ENCODE measurements at regions not wholly inside any gene's neighbourhood (a gene's known extent, or its start where the extent isn't known, plus 50 kb on each side); places are given as distances from the start of the nearest gene placed in this dataset.

GRCh38 chr2:41716497-41716896 lies 331.3 kb upstream of the PKDCC start:
- H3K36me3 ChIP-seq (ENCODE audit: control insufficient read depth, insufficient read depth, low read length): no peaks in the 10 kb centered on the region
- no peak for DNase-seq (ENCODE audit: low read depth in 4 of 6, low spot score in 6 of 6)
- no peaks in the 10 kb centered on the region for H3K27me3 ChIP-seq (ENCODE audit: control insufficient read depth, insufficient read depth, low read length)
- H3K9me3 ChIP-seq (ENCODE audit: control insufficient read depth, insufficient read depth, low read length): no peaks in the 10 kb centered on the region
- no peaks in the 10 kb centered on the region for H3K4me1 ChIP-seq (ENCODE audit: control insufficient read depth, insufficient read depth, low read length)
- WGBS (ENCODE audit: insufficient coverage): 85% methylated on average over 4 of the region's 5 CpGs
- no peak overlapping the region for H3K4me3 ChIP-seq (ENCODE audit: low read depth, low read length)
- H3K27ac ChIP-seq (ENCODE audit: low read depth, low read length): no peak overlapping the region

DNA sequence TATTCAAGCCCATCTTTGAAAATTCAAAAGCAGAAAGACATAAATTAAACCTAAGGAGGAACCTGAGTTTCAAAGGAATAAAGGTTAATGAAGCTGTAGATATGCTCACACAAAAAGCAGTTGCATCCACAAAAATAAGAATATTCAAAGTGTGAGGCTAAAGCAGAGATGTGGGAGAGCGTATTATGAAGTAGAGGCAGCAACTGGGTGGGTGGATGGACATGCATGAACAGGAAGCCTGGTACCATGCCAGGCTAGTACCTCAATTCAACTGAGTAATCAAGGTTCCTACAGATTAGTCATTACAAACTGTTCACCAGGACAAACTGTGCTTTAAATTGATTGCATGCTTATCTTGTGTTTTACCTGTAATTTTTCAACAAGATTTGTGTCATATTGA lies 330.0 kb upstream of the PKDCC start:
- no peak overlapping the region for H3K27ac ChIP-seq (ENCODE audit: low read depth, low read length)
- H3K9me3 ChIP-seq (ENCODE audit: control insufficient read depth, insufficient read depth, low read length): no peaks in the 10 kb centered on the region
- peak in 1 of 6 donors; percentile 55 for DNase-seq (ENCODE audit: low read depth in 4 of 6, low spot score in 6 of 6)
- no CpG with 5 or more reads among the region's 1 CpG for WGBS (ENCODE audit: insufficient coverage)
- no peaks in the 10 kb centered on the region for H3K27me3 ChIP-seq (ENCODE audit: control insufficient read depth, insufficient read depth, low read length)
- H3K36me3 ChIP-seq (ENCODE audit: control insufficient read depth, insufficient read depth, low read length): no peaks in the 10 kb centered on the region
- no peak overlapping the region for H3K4me3 ChIP-seq (ENCODE audit: low read depth, low read length)
- no peaks in the 10 kb centered on the region for H3K4me1 ChIP-seq (ENCODE audit: control insufficient read depth, insufficient read depth, low read length)

GRCh38 chr2:41718705-41719104 lies 329.1 kb upstream of the PKDCC start:
- no peak for DNase-seq (ENCODE audit: low read depth in 4 of 6, low spot score in 6 of 6)
- WGBS (ENCODE audit: insufficient coverage): 70% methylated on average over 1 of the region's 1 CpG

GRCh38 chr2:41719756-41720155 lies 328.1 kb upstream of the PKDCC start:
- peak in 1 of 6 donors; percentile 83 for DNase-seq (ENCODE audit: low read depth in 4 of 6, low spot score in 6 of 6)
- H3K27me3 ChIP-seq (ENCODE audit: control insufficient read depth, insufficient read depth, low read length): no peaks in the 10 kb centered on the region
- H3K9me3 ChIP-seq (ENCODE audit: control insufficient read depth, insufficient read depth, low read length): no peaks in the 10 kb centered on the region
- no CpG with 5 or more reads among the region's 6 CpGs for WGBS (ENCODE audit: insufficient coverage)
- H3K36me3 ChIP-seq (ENCODE audit: control insufficient read depth, insufficient read depth, low read length): no peaks in the 10 kb centered on the region
- H3K4me1 ChIP-seq (ENCODE audit: control insufficient read depth, insufficient read depth, low read length): no peaks in the 10 kb centered on the region
- no peak overlapping the region for H3K4me3 ChIP-seq (ENCODE audit: low read depth, low read length)
- no peak overlapping the region for H3K27ac ChIP-seq (ENCODE audit: low read depth, low read length)

More at GRCh38 chr2:41718705-41719104, 329.1 kb upstream of the PKDCC start:
- H3K27me3 ChIP-seq (ENCODE audit: control insufficient read depth, insufficient read depth, low read length): no peaks in the 10 kb centered on the region
- no peaks in the 10 kb centered on the region for H3K9me3 ChIP-seq (ENCODE audit: control insufficient read depth, insufficient read depth, low read length)
- no peak overlapping the region for H3K27ac ChIP-seq (ENCODE audit: low read depth, low read length)
- H3K4me3 ChIP-seq (ENCODE audit: low read depth, low read length): no peak overlapping the region
- no peaks in the 10 kb centered on the region for H3K36me3 ChIP-seq (ENCODE audit: control insufficient read depth, insufficient read depth, low read length)
- H3K4me1 ChIP-seq (ENCODE audit: control insufficient read depth, insufficient read depth, low read length): no peaks in the 10 kb centered on the region

DNA sequence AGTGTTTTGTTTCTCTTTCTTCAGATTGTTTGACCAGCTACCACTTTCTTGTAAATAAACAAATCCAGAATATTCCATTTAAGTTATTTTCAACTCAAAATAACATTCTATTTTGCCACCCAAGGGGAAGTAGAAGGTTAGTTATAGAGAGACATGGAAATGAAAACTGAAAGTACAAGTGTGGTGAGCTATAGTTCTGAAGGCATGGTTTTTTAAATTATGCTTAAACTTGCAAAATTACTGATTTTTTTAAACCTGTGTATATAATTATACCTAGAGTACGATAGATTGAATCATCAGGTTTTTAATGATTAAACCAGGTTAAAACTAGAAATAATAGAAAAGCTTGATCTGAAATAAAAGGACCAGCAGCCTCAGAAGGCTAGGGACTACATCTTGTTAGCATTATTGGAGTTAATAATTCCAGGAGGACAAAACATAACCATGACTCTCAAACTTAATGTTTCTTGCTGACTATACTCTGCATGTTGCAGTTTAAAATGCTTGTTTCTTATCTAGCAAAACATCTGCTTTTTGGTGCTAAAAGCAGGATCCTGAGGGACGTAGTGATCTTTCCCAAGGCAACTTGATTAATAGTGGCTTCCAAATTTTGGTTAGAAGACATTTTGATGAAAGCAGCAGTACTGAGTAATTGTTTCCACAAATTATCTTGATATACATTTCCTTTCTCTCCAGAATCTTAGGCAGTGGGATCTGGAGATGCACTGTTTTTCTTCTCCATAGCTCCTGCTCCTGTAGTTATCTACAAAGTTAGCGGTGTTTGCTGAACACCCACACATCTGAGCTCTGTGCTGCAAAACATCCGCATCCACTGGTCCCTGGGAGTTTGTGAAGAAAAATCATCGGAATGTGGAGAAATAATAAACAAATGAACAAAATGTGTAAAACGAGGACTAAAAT lies 327.2 kb upstream of the PKDCC start:
- Histone ChIP-seq H3K36me3 (ENCODE audit: control insufficient read depth, insufficient read depth, low read length) (no peaks in the 10 kb centered on the region), H3K27ac (ENCODE audit: low read depth, low read length) (no peak overlapping the region), H3K27me3 (ENCODE audit: control insufficient read depth, insufficient read depth, low read length) (no peaks in the 10 kb centered on the region), H3K4me1 (ENCODE audit: control insufficient read depth, insufficient read depth, low read length) (no peaks in the 10 kb centered on the region), H3K9me3 (ENCODE audit: control insufficient read depth, insufficient read depth, low read length) (no peaks in the 10 kb centered on the region), H3K4me3 (ENCODE audit: low read depth, low read length) (no peak overlapping the region)
- peak in 2 of 6 donors; percentile 17 to 43 for DNase-seq (ENCODE audit: low read depth in 4 of 6, low spot score in 6 of 6)
- WGBS (ENCODE audit: insufficient coverage): 68% methylated on average over 3 of the region's 6 CpGs

DNA sequence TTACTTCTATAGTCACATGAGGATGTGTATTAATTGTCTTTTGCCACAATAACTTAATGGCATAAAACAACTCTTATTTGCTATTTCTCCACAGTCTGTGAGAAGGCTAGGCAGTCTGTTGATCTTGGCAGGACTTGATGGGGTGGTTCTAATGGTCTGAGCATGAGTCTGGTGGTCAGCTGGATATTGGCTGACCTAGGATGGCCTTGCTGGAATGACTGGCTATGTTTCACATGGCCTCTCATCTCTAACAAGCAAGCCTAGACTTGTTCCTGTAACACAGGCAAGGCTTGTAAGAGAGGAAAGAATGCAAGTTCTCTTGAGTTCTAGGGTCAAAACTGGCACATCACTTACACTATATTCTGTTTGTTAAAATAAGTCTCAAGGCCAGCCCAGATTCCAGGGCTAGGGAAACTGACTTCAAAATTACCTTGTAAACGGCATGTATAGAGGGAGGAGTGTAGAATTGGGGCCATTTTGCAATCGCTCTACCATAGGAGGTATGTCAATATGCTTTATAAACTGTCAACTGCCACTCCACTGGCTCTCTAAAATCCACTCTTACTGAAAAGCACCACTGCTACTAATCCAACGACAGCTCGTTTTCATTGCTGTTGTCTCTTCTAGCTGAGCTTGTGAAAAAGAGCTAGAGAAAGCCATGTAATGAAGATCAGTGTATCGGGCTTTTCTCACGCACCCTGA lies 325.0 kb upstream of the PKDCC start:
- Histone ChIP-seq H3K27ac (ENCODE audit: low read depth, low read length) (no peak overlapping the region), H3K27me3 (ENCODE audit: control insufficient read depth, insufficient read depth, low read length) (no peaks in the 10 kb centered on the region), H3K9me3 (ENCODE audit: control insufficient read depth, insufficient read depth, low read length) (no peaks in the 10 kb centered on the region), H3K4me3 (ENCODE audit: low read depth, low read length) (no peak overlapping the region), H3K36me3 (ENCODE audit: control insufficient read depth, insufficient read depth, low read length) (no peaks in the 10 kb centered on the region), H3K4me1 (ENCODE audit: control insufficient read depth, insufficient read depth, low read length) (no peaks in the 10 kb centered on the region)
- DNase-seq (ENCODE audit: low read depth in 4 of 6, low spot score in 6 of 6): no peak
- WGBS (ENCODE audit: insufficient coverage): no CpG with 5 or more reads among the region's 6 CpGs

GRCh38 chr2:41723526-41723925 lies 324.3 kb upstream of the PKDCC start:
- H3K27ac ChIP-seq (ENCODE audit: low read depth, low read length): no peak overlapping the region
- WGBS (ENCODE audit: insufficient coverage): 50% methylated on average over 2 of the region's 3 CpGs

DNA sequence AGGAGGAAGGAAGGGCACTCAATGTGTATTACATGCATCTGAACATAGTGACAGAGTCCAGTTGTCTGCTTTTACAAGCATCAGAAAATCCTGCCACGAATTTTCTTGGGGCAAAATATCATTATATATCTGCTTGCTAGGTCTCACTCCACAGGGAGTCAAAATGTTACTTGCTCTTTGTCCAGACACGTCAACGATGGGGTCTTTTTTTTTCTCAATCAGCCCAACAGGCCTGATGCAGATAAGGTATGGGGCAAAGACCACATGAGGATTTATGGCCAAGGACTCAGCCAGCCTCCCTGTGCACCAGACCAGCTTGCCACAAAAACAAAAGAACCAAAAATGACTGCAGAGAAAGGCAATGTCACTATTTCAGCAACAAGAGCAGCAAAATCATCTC lies 323.4 kb upstream of the PKDCC start:
- Histone ChIP-seq H3K27me3 (ENCODE audit: control insufficient read depth, insufficient read depth, low read length) (no peaks in the 10 kb centered on the region), H3K27ac (ENCODE audit: low read depth, low read length) (no peak overlapping the region), H3K4me3 (ENCODE audit: low read depth, low read length) (no peak overlapping the region), H3K9me3 (ENCODE audit: control insufficient read depth, insufficient read depth, low read length) (no peaks in the 10 kb centered on the region), H3K4me1 (ENCODE audit: control insufficient read depth, insufficient read depth, low read length) (no peaks in the 10 kb centered on the region), H3K36me3 (ENCODE audit: control insufficient read depth, insufficient read depth, low read length) (no peaks in the 10 kb centered on the region)
- 37% methylated on average over 2 of the region's 3 CpGs for WGBS (ENCODE audit: insufficient coverage)
- no peak for DNase-seq (ENCODE audit: low read depth in 4 of 6, low spot score in 6 of 6)

More at GRCh38 chr2:41723526-41723925, 324.3 kb upstream of the PKDCC start:
- Histone ChIP-seq H3K4me1 (ENCODE audit: control insufficient read depth, insufficient read depth, low read length) (no peaks in the 10 kb centered on the region), H3K36me3 (ENCODE audit: control insufficient read depth, insufficient read depth, low read length) (no peaks in the 10 kb centered on the region), H3K27me3 (ENCODE audit: control insufficient read depth, insufficient read depth, low read length) (no peaks in the 10 kb centered on the region), H3K9me3 (ENCODE audit: control insufficient read depth, insufficient read depth, low read length) (no peaks in the 10 kb centered on the region), H3K4me3 (ENCODE audit: low read depth, low read length) (no peak overlapping the region)
- DNase-seq (ENCODE audit: low read depth in 4 of 6, low spot score in 6 of 6): no peak

DNA sequence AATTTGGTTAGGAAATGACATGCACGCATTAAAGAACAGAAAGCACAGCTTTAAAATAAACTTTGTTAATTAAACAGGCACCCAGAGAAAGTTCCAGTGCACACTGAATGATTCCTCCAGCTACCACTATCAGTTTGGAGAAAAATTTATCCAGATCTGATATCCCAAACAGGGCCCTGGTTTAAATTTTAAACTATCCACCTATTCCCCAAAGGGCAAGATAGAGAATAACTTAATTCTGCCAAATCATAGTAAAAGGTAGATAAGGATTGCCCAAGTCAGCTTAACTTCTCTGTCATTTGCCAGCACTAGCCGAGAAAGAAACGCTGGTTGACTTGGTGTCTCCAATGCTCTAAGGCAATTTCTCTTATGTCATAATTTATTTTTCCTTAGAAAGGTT lies 321.9 kb upstream of the PKDCC start:
- 88% methylated on average over 1 of the region's 3 CpGs for WGBS (ENCODE audit: insufficient coverage)

More for the DNA sequence above, 321.9 kb upstream of the PKDCC start:
- H3K4me3 ChIP-seq (ENCODE audit: low read depth, low read length): no peak overlapping the region
- no peak overlapping the region for H3K27ac ChIP-seq (ENCODE audit: low read depth, low read length)
- no peaks in the 10 kb centered on the region for H3K9me3 ChIP-seq (ENCODE audit: control insufficient read depth, insufficient read depth, low read length)
- no peaks in the 10 kb centered on the region for H3K36me3 ChIP-seq (ENCODE audit: control insufficient read depth, insufficient read depth, low read length)
- DNase-seq (ENCODE audit: low read depth in 4 of 6, low spot score in 6 of 6): no peak
- no peaks in the 10 kb centered on the region for H3K4me1 ChIP-seq (ENCODE audit: control insufficient read depth, insufficient read depth, low read length)
- no peaks in the 10 kb centered on the region for H3K27me3 ChIP-seq (ENCODE audit: control insufficient read depth, insufficient read depth, low read length)

All from spinal cord (tissue), 9 donors.